ENCODE measurements at regions not wholly inside any gene's neighbourhood (a gene's known extent, or its start where the extent isn't known, plus 50 kb on each side); places are given as distances from the start of the nearest gene placed in this dataset.

- TF ChIP-seq CTCF (IDR thresholded peaks at IDR 0.05; ENCODE audit: low read depth, low read length, missing input control) (no peak), TAF1 (conservative IDR thresholded peaks at IDR 0.05) (no peak), HNF4A (conservative IDR thresholded peaks at IDR 0.05) (no peak), JUND (IDR thresholded peaks at IDR 0.05) (no peak), ATF3 (IDR thresholded peaks at IDR 0.05) (no peak), MAX (IDR thresholded peaks at IDR 0.05) (no peak)
Measured at GRCh38 chr7:49386792-49387191, 386.6 kb upstream of the VWC2 start.

All from liver (tissue), 3 donors.